WERI-Rb-1 (cell line): ENCODE measurements at regions not wholly inside any gene's neighbourhood (a gene's known extent, or its start where the extent isn't known, plus 50 kb on each side); places are given as distances from the start of the nearest gene placed in this dataset.
A peak's percentile ranks its signal among the peaks of the same experiment; 100 is the strongest.

ENCODE experiments used
- DNase-seq: peaks from one replicate; pipeline ENCODE4 v3.0.0-alpha.2; 2020
- H3K27ac ChIP-seq: fragments of 250-450 bp; sonication (Bioruptor Pico); 2 replicates; pipeline ENCODE4 v1.5.1; 2020; ENCODE audit warnings: mild to moderate bottlenecking, moderate library complexity
- H3K27me3 ChIP-seq: fragments of 250-450 bp; sonication (Bioruptor Pico); 2 replicates; pipeline ENCODE4 v1.5.1; 2021; ENCODE audit warnings: mild to moderate bottlenecking, low read depth, moderate library complexity; ENCODE audit not compliant: insufficient read depth, severe bottlenecking
- H3K36me3 ChIP-seq: fragments of 250-450 bp; sonication (Bioruptor Pico); 2 replicates; pipeline ENCODE4 v1.5.1; 2020; ENCODE audit warnings: mild to moderate bottlenecking, moderate library complexity
- H3K4me3 ChIP-seq: 2 replicates; pipeline ENCODE4 v1.5.1; 2011; ENCODE audit warnings: low read depth, mild to moderate bottlenecking, control low read depth, low read length
- H3K9me3 ChIP-seq: fragments of 250-450 bp; sonication (Bioruptor Pico); 2 replicates; pipeline ENCODE4 v1.5.1; 2021; ENCODE audit warnings: mild to moderate bottlenecking, moderate library complexity; ENCODE audit not compliant: severe bottlenecking
- CTCF ChIP-seq: IDR thresholded peaks from 2 replicates; pipeline ENCODE4 v1.5.1; 2011; ENCODE audit warnings: low read depth, mild to moderate bottlenecking, control low read depth, inconsistent platforms, low read length

DNA sequence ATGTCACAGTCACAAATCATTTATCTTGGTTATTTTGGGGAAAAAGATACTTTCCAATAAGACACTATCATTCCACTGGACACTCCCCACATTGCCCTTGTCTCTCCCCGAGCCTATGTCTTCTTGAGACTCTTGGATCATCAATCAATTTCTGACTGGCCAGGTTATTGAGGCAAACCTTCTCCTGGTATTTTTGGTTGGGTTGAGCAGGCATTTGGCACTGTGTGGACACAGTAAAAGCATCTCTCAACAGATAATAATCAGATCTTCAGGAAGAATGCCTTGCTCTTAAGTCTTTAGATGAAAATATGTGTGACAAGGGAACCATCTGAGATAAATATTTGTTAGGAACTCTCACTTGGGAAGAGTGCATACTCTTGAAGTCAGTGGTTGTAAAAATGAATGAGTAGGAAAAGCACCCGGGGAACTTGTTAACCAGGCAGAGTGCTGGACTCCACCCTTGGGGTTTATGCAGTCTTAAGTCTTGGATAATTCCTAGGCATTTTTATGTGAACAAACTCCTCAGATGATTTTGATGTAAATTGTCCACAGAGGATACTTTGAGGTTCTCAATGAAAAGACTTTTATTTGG is 223.8 kb upstream of the CLINT1 start:
- no peak overlapping the region for H3K4me3 ChIP-seq
- no peak for TF ChIP-seq CTCF
- no peak overlapping the region for H3K27ac ChIP-seq
- H3K27me3 ChIP-seq = no peaks in the 10 kb centered on the region
- H3K36me3 ChIP-seq = no peaks in the 10 kb centered on the region
- peaks cover 2% of the 10 kb centered on the region for H3K9me3 ChIP-seq
- no peak for DNase-seq

DNA sequence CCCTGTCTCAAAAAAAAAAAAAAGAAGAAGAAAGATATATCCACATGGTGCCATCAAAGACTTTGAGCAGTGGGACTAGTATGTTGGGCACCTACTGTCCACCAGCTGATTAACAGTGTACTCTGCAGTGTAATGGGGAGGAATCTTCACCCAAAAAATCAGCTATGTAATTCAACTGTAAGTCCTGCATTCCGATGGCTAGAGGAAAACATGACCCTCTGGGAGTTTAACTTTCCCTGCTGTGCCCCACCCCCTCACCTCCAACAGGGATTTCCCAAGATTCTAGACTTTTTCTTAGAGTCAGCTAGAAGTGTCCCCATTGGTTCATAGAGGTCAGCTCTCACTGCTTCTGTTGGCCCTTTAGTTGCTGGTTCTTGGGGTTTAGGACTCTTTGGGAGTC is 221.2 kb upstream of the CLINT1 start:
- TF ChIP-seq CTCF = no peak
- H3K27me3 ChIP-seq = no peaks in the 10 kb centered on the region
- H3K4me3 ChIP-seq = no peak overlapping the region
- no peak overlapping the region for H3K27ac ChIP-seq
- no peaks in the 10 kb centered on the region for H3K9me3 ChIP-seq
- H3K36me3 ChIP-seq = no peaks in the 10 kb centered on the region
- DNase-seq = no peak

DNA sequence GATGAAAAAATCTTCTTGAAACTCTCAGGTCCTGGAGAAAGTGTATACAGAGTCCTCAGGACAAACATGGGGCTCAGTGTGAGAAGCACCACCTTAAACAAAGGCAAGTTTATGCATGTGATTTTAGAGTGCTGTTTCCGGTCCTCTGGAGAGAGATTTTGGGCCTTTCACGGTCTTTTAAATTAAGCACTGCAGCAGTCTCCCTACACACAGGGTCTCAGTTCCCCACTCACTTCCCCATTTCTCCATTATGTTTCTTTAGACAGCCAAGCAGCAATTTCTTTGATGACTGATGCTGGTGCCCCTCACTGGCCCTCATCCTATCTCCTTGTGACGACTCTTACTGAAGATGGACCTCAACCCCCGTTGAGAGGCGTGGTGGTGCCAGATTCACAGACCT is 220.2 kb upstream of the CLINT1 start:
- Histone ChIP-seq H3K27ac (no peak overlapping the region), H3K36me3 (no peaks in the 10 kb centered on the region), H3K4me3 (no peak overlapping the region), H3K27me3 (no peaks in the 10 kb centered on the region), H3K9me3 (no peaks in the 10 kb centered on the region)
- DNase-seq = no peak
- no peak for TF ChIP-seq CTCF

- no peaks in the 10 kb centered on the region for H3K27me3 ChIP-seq
- no peaks in the 10 kb centered on the region for H3K36me3 ChIP-seq
- peak overlapping the region; percentile 66 for H3K4me3 ChIP-seq
- H3K9me3 ChIP-seq = no peaks in the 10 kb centered on the region
- H3K27ac ChIP-seq = peak overlapping the region; percentile 32
- peak; percentile 52 for DNase-seq
- TF ChIP-seq CTCF = peak; percentile 82
These were observed 216.2 kb upstream of the CLINT1 start for GRCh38 chr5:158074992-158075769.

GRCh38 chr5:158074597-158074991 is 215.6 kb upstream of the CLINT1 start:
- no peak for DNase-seq
- Histone ChIP-seq H3K9me3 (no peaks in the 10 kb centered on the region), H3K27ac (no peak overlapping the region), H3K36me3 (no peaks in the 10 kb centered on the region), H3K4me3 (no peak overlapping the region), H3K27me3 (no peaks in the 10 kb centered on the region)
- no peak for TF ChIP-seq CTCF
